HS-5 (cell line): ENCODE measurements at regions not wholly inside any gene's neighbourhood (a gene's known extent, or its start where the extent isn't known, plus 50 kb on each side); places are given as distances from the start of the nearest gene placed in this dataset.

ENCODE experiments used
- DNase-seq: peaks from one replicate; pipeline ENCODE4 v3.0.0-alpha.2; 2012; ENCODE audit warnings: low read depth

DNA sequence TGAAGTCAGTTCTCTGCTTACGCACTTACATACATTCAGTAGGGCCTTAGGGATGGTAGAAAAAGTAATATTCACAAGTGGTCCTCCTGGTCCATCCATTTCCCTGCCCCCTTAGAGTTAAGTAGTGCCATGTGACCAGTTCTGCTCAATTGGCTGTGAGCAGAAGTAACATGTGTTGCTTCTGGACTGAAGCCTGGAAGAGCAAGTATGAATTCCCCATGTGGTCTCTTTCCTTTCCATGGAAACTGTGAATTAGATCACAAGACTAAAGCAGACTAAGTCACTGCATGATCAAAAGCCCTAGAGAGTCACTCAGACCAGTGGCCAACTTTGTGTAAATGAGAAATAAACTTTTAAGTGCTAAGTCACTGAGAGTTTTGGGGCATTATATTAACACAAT lies 341.7 kb upstream of the CADM1 start:
- DNase-seq = no peak

- DNase-seq = no peak
Measured at GRCh38 chr11:115843685-115844084, 339.5 kb upstream of the CADM1 start.

GRCh38 chr11:115843111-115843510 lies 338.9 kb upstream of the CADM1 start:
- no peak for DNase-seq

- DNase-seq = no peak
Measured at GRCh38 chr11:115820026-115820425, 315.8 kb upstream of the CADM1 start.

GRCh38 chr11:115819014-115819413 lies 314.8 kb upstream of the CADM1 start:
- no peak for DNase-seq

DNA sequence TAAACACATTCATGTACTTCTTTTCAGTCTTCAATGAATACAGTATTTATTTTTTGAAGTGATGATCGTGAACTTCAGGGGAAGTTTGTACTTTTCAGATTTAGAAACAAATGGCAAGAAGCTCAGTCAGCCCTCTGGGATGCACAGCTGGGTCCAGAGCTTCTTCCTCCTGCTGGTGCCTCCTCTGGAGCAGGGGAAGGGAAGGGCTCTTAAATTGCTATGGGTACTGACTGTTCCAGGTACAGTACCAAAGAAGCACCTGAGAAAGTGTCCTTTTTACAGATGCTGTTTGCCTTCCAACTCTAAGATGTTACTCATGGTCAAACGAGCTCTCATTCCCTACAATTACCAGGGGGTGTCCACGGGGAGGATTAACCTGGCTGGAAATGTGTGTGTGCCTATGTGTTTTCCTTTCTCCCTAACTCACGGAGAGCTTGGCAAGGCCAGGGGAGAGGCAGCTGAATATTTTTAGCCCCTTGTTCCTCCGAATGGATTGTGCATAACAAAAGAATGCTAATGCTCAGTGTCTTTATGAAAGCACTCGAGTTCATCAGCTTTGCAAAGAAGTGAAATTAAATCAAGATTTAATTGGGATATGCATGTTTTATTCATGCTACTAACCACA lies 313.7 kb upstream of the CADM1 start:
- DNase-seq = no peak

GRCh38 chr11:115808351-115808940 lies 304.2 kb upstream of the CADM1 start:
- no peak for DNase-seq

- DNase-seq = no peak
Measured at GRCh38 chr11:115806056-115806455, 301.8 kb upstream of the CADM1 start.

GRCh38 chr11:115803073-115803740 lies 299.0 kb upstream of the CADM1 start:
- no peak for DNase-seq

DNA sequence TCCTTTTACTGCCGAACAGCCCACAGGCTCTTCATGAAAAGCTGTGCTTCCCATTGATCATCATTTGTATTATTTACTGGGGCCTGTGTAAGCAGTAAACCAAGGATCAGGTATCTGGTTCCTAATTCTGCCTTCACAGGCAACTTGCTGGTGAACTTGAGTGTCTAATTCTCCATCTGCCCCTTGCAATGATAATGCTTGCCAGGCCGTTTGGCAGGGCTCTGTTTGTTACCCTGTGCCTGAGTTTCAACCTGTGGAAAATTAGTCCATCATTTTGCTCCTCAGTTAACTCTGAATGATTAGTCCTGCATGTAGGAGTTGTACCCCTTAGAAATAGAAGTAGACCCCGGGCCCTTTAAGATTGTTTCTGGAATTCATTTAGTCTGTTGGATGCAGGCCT lies 298.4 kb upstream of the CADM1 start:
- DNase-seq = no peak

GRCh38 chr11:115792903-115793302 lies 288.7 kb upstream of the CADM1 start:
- no peak for DNase-seq

DNA sequence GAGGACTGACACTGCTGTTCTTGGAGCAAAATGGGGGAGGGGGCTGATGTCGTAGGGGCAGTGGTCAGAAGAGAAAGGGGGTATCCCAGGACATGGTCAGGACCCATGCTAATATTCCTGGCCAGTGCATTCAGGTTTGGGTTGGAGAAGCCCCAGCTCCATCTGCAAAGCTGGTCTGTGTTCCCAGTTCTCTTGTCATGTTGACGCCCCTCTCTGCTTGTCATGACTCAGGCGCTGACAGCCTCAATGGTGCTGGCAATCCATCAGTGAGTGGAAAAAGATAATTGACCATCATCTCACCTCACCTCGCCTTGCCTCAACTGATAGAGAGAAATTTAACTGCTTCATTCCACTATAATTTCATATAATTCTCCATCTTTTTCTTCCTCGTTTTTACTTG lies 283.1 kb upstream of the CADM1 start:
- DNase-seq = no peak

DNA sequence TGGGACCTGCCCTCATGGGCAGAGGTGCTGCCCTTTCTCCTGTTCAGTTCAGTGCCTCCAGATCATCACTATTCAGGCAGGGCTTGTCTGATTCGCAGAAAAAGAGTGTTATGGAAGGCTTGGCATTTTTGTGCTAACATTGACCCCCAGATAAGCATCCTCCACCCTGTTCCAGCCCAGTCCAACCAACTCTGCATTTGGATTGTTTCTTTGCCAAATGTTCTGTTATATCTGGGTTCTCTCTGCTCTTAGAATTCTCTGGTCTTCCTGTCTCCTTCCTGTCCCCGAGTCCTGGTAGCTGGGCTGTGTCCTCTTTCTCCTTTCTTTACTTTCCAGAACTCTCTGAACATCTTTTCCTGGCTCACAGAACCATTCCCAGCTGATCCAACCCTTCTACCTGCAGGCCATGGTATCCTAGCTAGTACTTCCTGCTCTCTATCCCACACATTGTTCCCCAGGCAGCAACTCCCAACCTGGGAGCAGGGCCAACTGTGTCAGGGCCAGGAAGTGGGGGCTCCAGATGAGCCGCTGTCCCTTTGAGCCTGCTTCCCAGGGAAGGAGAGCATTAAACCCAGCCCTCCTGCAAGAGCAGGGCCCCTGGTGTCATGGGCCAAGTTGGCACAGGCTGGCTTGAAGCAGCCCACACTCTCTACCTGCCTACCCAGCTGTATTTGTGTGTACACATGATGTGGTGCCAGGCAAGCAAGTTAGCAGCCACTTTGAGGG lies 280.7 kb upstream of the CADM1 start:
- no peak for DNase-seq

DNA sequence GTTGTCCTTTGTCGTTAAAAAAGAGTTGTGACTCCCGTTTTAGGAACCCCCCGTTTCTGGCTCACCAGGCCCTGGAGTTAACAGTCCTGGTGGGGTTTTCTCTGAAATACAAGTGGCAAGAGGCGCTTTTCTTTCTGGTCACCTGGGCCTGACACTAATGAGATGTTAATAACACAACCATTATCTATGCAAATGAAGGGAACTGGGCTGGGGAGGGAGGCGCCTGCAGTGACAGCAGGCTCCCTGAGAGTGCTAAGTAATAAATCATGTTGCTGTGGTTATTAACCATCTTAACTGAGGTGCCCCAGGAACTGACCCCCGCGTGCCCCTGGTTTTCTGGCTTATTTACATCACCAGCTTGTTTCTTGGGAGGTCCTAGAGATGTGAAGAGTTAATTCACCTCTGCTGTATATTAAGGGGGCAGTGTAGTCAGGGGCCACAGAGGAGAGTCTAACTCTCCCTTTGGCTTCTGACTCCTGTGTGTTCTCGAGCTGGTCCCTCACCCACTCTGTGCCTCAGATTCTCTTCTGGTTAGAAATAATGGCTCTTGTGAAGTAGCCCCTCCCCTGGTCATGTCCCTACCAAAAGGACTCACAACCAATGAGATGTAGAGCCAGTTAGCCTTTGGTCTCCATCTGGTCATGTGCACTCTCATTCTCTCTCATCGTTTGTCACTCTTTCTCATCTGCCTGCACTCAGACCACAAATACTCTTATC lies 276.6 kb upstream of the CADM1 start:
- no peak for DNase-seq

GRCh38 chr11:115778928-115779650 lies 274.9 kb upstream of the CADM1 start:
- no peak for DNase-seq

- DNase-seq = no peak
Measured at GRCh38 chr11:115776916-115777315, 272.7 kb upstream of the CADM1 start.

DNA sequence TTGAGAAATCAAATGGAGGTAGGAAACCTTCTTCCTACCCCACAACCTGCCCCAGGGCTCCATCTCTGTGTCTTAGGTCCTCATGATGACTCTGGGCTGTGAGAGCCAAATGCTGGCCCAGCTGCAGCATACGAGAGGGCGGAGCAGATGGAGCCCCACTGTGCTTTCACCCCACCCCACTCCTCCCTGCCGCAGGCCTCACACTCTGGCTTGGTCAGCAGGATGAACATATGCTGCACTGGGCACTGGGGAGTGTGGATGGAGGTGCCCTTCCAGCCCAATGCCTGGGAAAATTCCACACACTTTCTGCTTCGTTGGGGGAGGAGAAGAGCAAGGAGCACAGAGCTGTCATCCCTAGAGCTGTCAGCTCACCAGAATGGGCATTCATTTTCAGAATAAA lies 271.6 kb upstream of the CADM1 start:
- no peak for DNase-seq

DNA sequence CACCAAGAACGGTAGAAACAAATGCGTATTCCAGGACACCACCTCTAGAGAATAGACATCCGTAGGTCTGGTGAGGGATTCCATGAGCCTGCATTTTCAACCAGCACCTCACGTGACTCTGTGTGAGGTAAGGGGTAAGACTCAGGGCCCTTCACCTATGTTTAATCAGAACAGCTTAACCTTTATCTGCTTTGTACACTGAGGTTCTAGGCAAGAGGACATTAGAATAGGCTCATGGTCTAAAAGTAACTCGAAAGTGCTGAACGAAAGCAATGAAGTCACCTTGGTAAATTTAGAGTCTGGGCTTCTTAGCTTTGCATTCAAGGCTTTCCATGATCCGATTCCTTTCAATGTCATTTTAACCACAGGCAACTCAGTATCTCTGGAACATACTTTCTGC lies 270.5 kb upstream of the CADM1 start:
- no peak for DNase-seq

DNA sequence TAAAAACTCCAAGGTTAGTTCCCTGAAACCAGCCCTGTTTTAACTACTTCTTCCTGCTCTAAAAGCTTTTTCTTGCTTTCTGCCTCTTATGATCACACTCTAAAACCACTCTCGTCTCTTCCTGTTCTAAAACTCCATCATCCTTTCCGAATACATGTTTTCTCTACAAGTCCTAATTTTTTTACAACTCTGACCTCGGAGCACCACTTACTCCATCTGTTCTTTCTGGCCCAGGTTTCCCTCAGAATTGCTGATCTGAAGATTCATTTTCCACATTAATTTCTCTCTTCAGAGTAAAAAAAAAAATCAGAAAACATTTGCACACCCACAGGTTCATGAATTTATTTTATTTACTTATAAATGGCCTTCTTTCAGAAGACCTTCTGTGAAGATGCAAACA lies 265.7 kb upstream of the CADM1 start:
- DNase-seq = no peak

- no peak for DNase-seq
Measured at GRCh38 chr11:115767883-115768282, 263.7 kb upstream of the CADM1 start.

GRCh38 chr11:115767047-115767802 lies 263.0 kb upstream of the CADM1 start:
- DNase-seq = no peak
